GM23338 (cell line): ENCODE measurements at regions not wholly inside any gene's neighbourhood (a gene's known extent, or its start where the extent isn't known, plus 50 kb on each side); places are given as distances from the start of the nearest gene placed in this dataset.

Source experiments
- ATAC-seq: fragments of 200-7000 bp; cut with Tn5 transposase; 3 replicates; pipeline ENCODE4 v1.9.1; 2020
- DNase-seq: peaks from one replicate; pipeline ENCODE4 v3.0.0-alpha.2; 2015; ENCODE audit warnings: low spot score
- H2AFZ ChIP-seq: fragments of 200-600 bp; sonication (generic); 2 replicates; pipeline ENCODE4 v1.8.0; 2016; ENCODE audit warnings: antibody characterized with exemption, mild to moderate bottlenecking, moderate library complexity
- H3F3A ChIP-seq: fragments of 200-600 bp; sonication (generic); replicated peaks from 2 replicates; pipeline ENCODE4 v1.8.0; 2017; ENCODE audit warnings: antibody characterized with exemption, mixed run types, low read depth
- H3K27ac ChIP-seq: fragments of 200-600 bp; sonication (generic); 2 replicates; pipeline ENCODE4 v1.6.1; 2016; ENCODE audit warnings: low read depth
- H3K27me3 ChIP-seq: fragments of 200-600 bp; sonication (generic); 2 replicates; pipeline ENCODE4 v1.8.0; 2016; ENCODE audit warnings: mild to moderate bottlenecking, mixed run types, moderate library complexity; ENCODE audit not compliant: insufficient read depth
- H3K36me3 ChIP-seq: fragments of 200-600 bp; sonication (generic); 2 replicates; pipeline ENCODE4 v1.8.0; 2016; ENCODE audit warnings: mild to moderate bottlenecking; ENCODE audit not compliant: insufficient read depth
- H3K4me1 ChIP-seq: fragments of 200-600 bp; sonication (generic); 2 replicates; pipeline ENCODE4 v1.8.0; 2016; ENCODE audit warnings: mild to moderate bottlenecking, moderate library complexity; ENCODE audit not compliant: insufficient read depth
- H3K4me2 ChIP-seq: fragments of 200-600 bp; sonication (generic); 2 replicates; pipeline ENCODE4 v1.7.1; 2017; ENCODE audit warnings: mixed run types
- H3K4me3 ChIP-seq: fragments of 200-600 bp; sonication (generic); 2 replicates; pipeline ENCODE4 v1.6.1; 2016; ENCODE audit warnings: mixed run types
- H3K79me2 ChIP-seq: fragments of 200-600 bp; sonication (generic); replicated peaks from 2 replicates; pipeline ENCODE4 v1.8.0; 2017; ENCODE audit warnings: mild to moderate bottlenecking; ENCODE audit not compliant: insufficient read depth
- H3K9me2 ChIP-seq: fragments of 200-600 bp; sonication (generic); 2 replicates; pipeline ENCODE4 v1.8.0; 2017; ENCODE audit not compliant: insufficient read depth
- H4K20me1 ChIP-seq: fragments of 200-600 bp; sonication (generic); replicated peaks from 2 replicates; pipeline ENCODE4 v1.8.0; 2017; ENCODE audit warnings: mild to moderate bottlenecking; ENCODE audit not compliant: insufficient read depth
- H3K27ac Mint-ChIP-seq: 2 replicates; pipeline ENCODE4 v1.8.0; 2020; ENCODE audit warnings: inconsistent platforms, mild to moderate bottlenecking, moderate library complexity, mixed read lengths
- H3K27me3 Mint-ChIP-seq: 3 replicates; pipeline ENCODE4 v1.8.0; 2022; ENCODE audit warnings: low read depth, mild to moderate bottlenecking, moderate library complexity, mixed read lengths, inconsistent platforms; ENCODE audit not compliant: insufficient read depth, poor library complexity
- H3K36me3 Mint-ChIP-seq: 3 replicates; pipeline ENCODE4 v1.8.0; 2021; ENCODE audit warnings: low read depth, mild to moderate bottlenecking, inconsistent platforms, moderate library complexity, mixed read lengths
- H3K4me1 Mint-ChIP-seq: 3 replicates; pipeline ENCODE4 v1.8.0; 2020; ENCODE audit warnings: mild to moderate bottlenecking, inconsistent platforms, mixed read lengths
- H3K4me3 Mint-ChIP-seq: 3 replicates; pipeline ENCODE4 v1.8.0; 2021; ENCODE audit warnings: moderate library complexity, mild to moderate bottlenecking, inconsistent platforms, mixed read lengths
- H3K9me3 Mint-ChIP-seq: 3 replicates; pipeline ENCODE4 v1.8.0; 2020; ENCODE audit warnings: moderate library complexity, mild to moderate bottlenecking, inconsistent platforms, mixed read lengths
- CTCF ChIP-seq, 2 experiments: fragments of 200-600 bp in 1 of 2; sonication (generic) in 1 of 2; conservative IDR thresholded peaks; 2 replicates each; pipeline versions ENCODE4 v1.5.1 to v1.6.1; 2016 to 2017; ENCODE audit warnings: antibody characterized with exemption in 2 of 2, low read depth in 2 of 2, mild to moderate bottlenecking in 2 of 2, moderate library complexity in 1 of 2
- EZH2 ChIP-seq: fragments of 200-600 bp; sonication (generic); IDR thresholded peaks from one replicate; pipeline ENCODE4 v1.8.0; 2017; ENCODE audit warnings: antibody characterized with exemption, mild to moderate bottlenecking, low read depth; ENCODE audit not compliant: unreplicated experiment
- EZH2phosphoT487 ChIP-seq: fragments of 200-600 bp; sonication (generic); IDR thresholded peaks from one replicate; pipeline ENCODE4 v1.8.1; 2018; ENCODE audit warnings: antibody characterized with exemption; ENCODE audit not compliant: unreplicated experiment
- JUNB ChIP-seq: IDR thresholded peaks from one replicate; pipeline ENCODE4 v1.6.1; 2016; ENCODE audit warnings: antibody characterized with exemption; ENCODE audit not compliant: unreplicated experiment
- NANOG ChIP-seq: IDR thresholded peaks from 2 replicates; pipeline ENCODE4 v1.6.1; 2016; ENCODE audit warnings: antibody characterized with exemption, borderline replicate concordance
- POLR2AphosphoS5 ChIP-seq: IDR thresholded peaks from 2 replicates; pipeline ENCODE4 v1.6.1; 2016; ENCODE audit warnings: antibody characterized with exemption, low read depth
- REST ChIP-seq: IDR thresholded peaks from one replicate; pipeline ENCODE4 v1.6.1; 2018; ENCODE audit warnings: antibody characterized with exemption; ENCODE audit not compliant: unreplicated experiment
- ZNF114 ChIP-seq: fragments of 250-450 bp; sonication (Bioruptor Pico); IDR thresholded peaks from 2 replicates; pipeline ENCODE4 v1.5.0; 2020; ENCODE audit warnings: mild to moderate bottlenecking, moderate library complexity
- ZNF331 ChIP-seq: fragments of 250-450 bp; sonication (Bioruptor Pico); IDR thresholded peaks from 2 replicates; pipeline ENCODE4 v1.5.0; 2020; ENCODE audit warnings: low read depth, mild to moderate bottlenecking, moderate library complexity

GRCh38 chr1:230537456-230537855 is 104.8 kb upstream of the COG2 start:
- Histone ChIP-seq H3K27me3 (no peaks in the 10 kb centered on the region), H4K20me1 (no peaks in the 10 kb centered on the region), H3F3A (no peaks in the 10 kb centered on the region), H3K9me2 (peaks cover 4% of the 10 kb centered on the region), H3K4me1 (no peaks in the 10 kb centered on the region), H3K27ac (no peak overlapping the region), H3K36me3 (no peaks in the 10 kb centered on the region), H3K4me3 (no peak overlapping the region), H3K79me2 (no peaks in the 10 kb centered on the region), H3K4me2 (no peak overlapping the region), H2AFZ (peak overlapping the region; percentile 78; the same call in 1 of the 2 replicates)
- peaks cover 2% of the 10 kb centered on the region for H3K27me3 Mint-ChIP-seq
- H3K4me1 Mint-ChIP-seq = peaks cover 5% of the 10 kb centered on the region; the same call in 2 of the 3 replicates
- ATAC-seq (peak; percentile 100), DNase-seq (peak; percentile 90)
- H3K4me3 Mint-ChIP-seq = no peak overlapping the region
- peaks cover 15% of the 10 kb centered on the region for H3K9me3 Mint-ChIP-seq
- no peak for TF ChIP-seq REST
- TF ChIP-seq CTCF (conservative IDR thresholded peaks at IDR 0.05; ENCODE audit: low read depth in 2 of 2) = peak; percentile 84 to 89
- TF ChIP-seq NANOG = no peak
- no peak for TF ChIP-seq ZNF331 (CRISPR knock-in tag)
- H3K27ac Mint-ChIP-seq = no peak overlapping the region
- peaks cover 9% of the 10 kb centered on the region for H3K36me3 Mint-ChIP-seq

- Mint-ChIP-seq H3K9me3 (peaks cover 15% of the 10 kb centered on the region), H3K36me3 (peaks cover 9% of the 10 kb centered on the region), H3K27me3 (peaks cover 2% of the 10 kb centered on the region), H3K4me1 (peaks cover 2% of the 10 kb centered on the region; the same call in 1 of the 3 replicates), H3K27ac (no peak overlapping the region), H3K4me3 (no peak overlapping the region)
- Histone ChIP-seq H3K4me3 (no peak overlapping the region), H3K9me2 (peaks cover under 1% of the 10 kb centered on the region), H3F3A (no peaks in the 10 kb centered on the region), H3K79me2 (no peaks in the 10 kb centered on the region), H2AFZ (no peak overlapping the region), H3K27ac (no peak overlapping the region), H4K20me1 (no peaks in the 10 kb centered on the region), H3K27me3 (no peaks in the 10 kb centered on the region), H3K36me3 (no peaks in the 10 kb centered on the region), H3K4me2 (no peak overlapping the region), H3K4me1 (no peaks in the 10 kb centered on the region)
- no peak for DNase-seq
- no peak for ATAC-seq
- no peak for TF ChIP-seq POLR2AphosphoS5
- TF ChIP-seq ZNF114 = no peak
- TF ChIP-seq ZNF331 (CRISPR knock-in tag) = no peak
- TF ChIP-seq EZH2 = no peak
- TF ChIP-seq EZH2phosphoT487 = no peak
- TF ChIP-seq JUNB = no peak
- TF ChIP-seq REST = no peak
These were observed 105.6 kb upstream of the COG2 start for GRCh38 chr1:230536641-230537155.
